ENCODE measurements at regions not wholly inside any gene's neighbourhood (a gene's known extent, or its start where the extent isn't known, plus 50 kb on each side); places are given as distances from the start of the nearest gene placed in this dataset.
A peak's percentile ranks its signal among the peaks of the same experiment; 100 is the strongest.

DNA sequence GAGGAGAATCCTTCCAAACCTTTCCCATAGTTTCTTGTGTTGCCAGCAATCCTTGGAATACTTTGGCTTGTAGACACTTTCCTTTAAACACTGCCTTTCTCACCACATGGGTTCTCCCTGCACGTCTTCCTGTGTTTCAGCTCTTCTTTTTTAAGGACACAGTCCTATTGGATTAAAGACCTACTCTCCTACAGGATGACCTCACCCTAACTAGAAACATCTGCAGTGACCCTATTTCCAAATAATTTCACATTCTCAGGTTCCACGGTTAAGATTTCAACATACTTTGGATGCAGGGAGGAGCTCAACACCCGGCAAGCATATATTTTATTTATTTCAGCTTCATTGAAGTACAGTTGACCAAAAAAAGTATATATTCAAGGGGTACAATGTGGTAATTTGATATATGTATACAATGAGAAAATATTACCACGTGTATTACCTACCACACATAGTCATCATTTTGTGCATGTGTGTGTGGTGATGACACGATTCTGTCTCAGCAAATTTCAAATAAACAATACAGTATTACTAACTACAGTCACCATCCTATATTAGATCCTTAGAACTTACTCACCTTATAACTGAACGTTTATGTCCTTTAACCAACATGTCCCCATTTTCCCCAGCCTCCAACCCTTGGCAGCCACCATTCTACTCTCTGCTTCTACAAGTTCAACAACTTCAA, 745.0 kb downstream of the CBLN2 start:
- peaks cover 1% of the 10 kb centered on the region for H3K4me1 Mint-ChIP-seq (ENCODE audit: low read depth)
- no peak overlapping the region for H3K27ac Mint-ChIP-seq
- peaks cover 1% of the 10 kb centered on the region for H3K36me3 Mint-ChIP-seq (ENCODE audit: insufficient read depth)
- no peak for TF ChIP-seq CTCF (IDR thresholded peaks at IDR 0.05; ENCODE audit: unreplicated experiment)
- no peak overlapping the region for H3K4me3 Mint-ChIP-seq (ENCODE audit: low read depth)
- H3K27me3 Mint-ChIP-seq, result no peaks in the 10 kb centered on the region
- DNase-seq (ENCODE audit: low spot score, unreplicated experiment), result no peak
- peaks cover 9% of the 10 kb centered on the region for H3K9me3 Mint-ChIP-seq (ENCODE audit: low read depth)

DNA sequence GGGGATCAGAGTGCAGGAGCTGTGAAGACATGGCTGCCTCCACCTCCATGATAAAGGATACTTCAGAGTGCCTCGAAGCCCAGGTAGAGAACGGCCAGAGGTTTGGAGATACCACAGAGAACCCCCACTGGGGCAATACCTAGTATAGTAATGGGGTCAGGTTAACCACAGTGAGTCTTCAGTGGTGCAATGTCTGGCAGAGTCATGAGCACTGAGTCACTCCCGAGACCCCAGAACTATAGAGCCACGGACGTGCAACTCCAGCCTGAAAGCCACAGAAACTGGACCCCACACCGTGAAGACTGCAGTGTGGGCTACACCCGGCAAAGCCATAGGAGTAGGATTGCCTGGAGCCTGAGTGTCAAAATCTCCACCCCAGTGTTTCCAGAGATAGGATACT, 746.6 kb downstream of the CBLN2 start:
- TF ChIP-seq CTCF (IDR thresholded peaks at IDR 0.05; ENCODE audit: unreplicated experiment), result no peak
- peaks cover 4% of the 10 kb centered on the region for H3K9me3 Mint-ChIP-seq (ENCODE audit: low read depth)
- no peak overlapping the region for H3K27ac Mint-ChIP-seq
- H3K27me3 Mint-ChIP-seq, result no peaks in the 10 kb centered on the region
- H3K36me3 Mint-ChIP-seq (ENCODE audit: insufficient read depth), result no peaks in the 10 kb centered on the region
- DNase-seq (ENCODE audit: low spot score, unreplicated experiment), result no peak
- no peak overlapping the region for H3K4me3 Mint-ChIP-seq (ENCODE audit: low read depth)
- peaks cover 1% of the 10 kb centered on the region for H3K4me1 Mint-ChIP-seq (ENCODE audit: low read depth)

- no peaks in the 10 kb centered on the region for H3K27me3 Mint-ChIP-seq
- peaks cover 7% of the 10 kb centered on the region for H3K9me3 Mint-ChIP-seq (ENCODE audit: low read depth)
- TF ChIP-seq CTCF (IDR thresholded peaks at IDR 0.05; ENCODE audit: unreplicated experiment), result peak; percentile 42
- peaks cover 4% of the 10 kb centered on the region for H3K4me1 Mint-ChIP-seq (ENCODE audit: low read depth)
- no peaks in the 10 kb centered on the region for H3K36me3 Mint-ChIP-seq (ENCODE audit: insufficient read depth)
- no peak overlapping the region for H3K27ac Mint-ChIP-seq
- no peak for DNase-seq (ENCODE audit: low spot score, unreplicated experiment)
- H3K4me3 Mint-ChIP-seq (ENCODE audit: low read depth), result no peak overlapping the region
These were observed 759.4 kb downstream of the CBLN2 start for GRCh38 chr18:71784777-71785176.

DNA sequence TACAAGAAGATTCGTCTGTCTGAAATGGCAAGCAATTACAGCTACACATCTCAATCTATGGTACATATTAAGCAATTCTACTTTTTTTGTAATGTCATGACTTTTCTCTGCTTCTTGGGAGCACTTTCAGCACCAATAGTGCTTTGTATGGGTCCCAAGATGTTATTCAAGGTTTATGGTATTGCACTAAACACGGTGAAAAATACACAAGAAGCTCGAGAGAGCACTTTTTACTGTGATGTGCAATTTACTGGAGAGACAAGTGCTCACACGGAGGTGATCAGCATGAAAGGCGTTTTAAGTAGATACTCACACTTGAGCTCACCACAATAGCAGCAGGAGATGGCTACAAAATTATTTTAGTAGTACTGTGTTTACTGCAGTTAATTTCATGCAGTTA, 783.6 kb downstream of the CBLN2 start:
- peaks cover 23% of the 10 kb centered on the region for H3K9me3 Mint-ChIP-seq (ENCODE audit: low read depth)
- H3K4me1 Mint-ChIP-seq (ENCODE audit: low read depth), result no peaks in the 10 kb centered on the region

GRCh38 chr18:71754246-71754645, 789.9 kb downstream of the CBLN2 start:
- no peak overlapping the region for H3K4me3 Mint-ChIP-seq (ENCODE audit: low read depth)
- H3K9me3 Mint-ChIP-seq (ENCODE audit: low read depth), result peaks cover 11% of the 10 kb centered on the region
- TF ChIP-seq CTCF (IDR thresholded peaks at IDR 0.05; ENCODE audit: unreplicated experiment), result no peak
- H3K27me3 Mint-ChIP-seq, result no peaks in the 10 kb centered on the region
- no peak for DNase-seq (ENCODE audit: low spot score, unreplicated experiment)
- no peak overlapping the region for H3K27ac Mint-ChIP-seq
- H3K4me1 Mint-ChIP-seq (ENCODE audit: low read depth), result no peaks in the 10 kb centered on the region
- no peaks in the 10 kb centered on the region for H3K36me3 Mint-ChIP-seq (ENCODE audit: insufficient read depth)

More for the DNA sequence above, 783.6 kb downstream of the CBLN2 start:
- DNase-seq (ENCODE audit: low spot score, unreplicated experiment), result no peak
- H3K27me3 Mint-ChIP-seq, result no peaks in the 10 kb centered on the region
- no peak overlapping the region for H3K4me3 Mint-ChIP-seq (ENCODE audit: low read depth)
- no peaks in the 10 kb centered on the region for H3K36me3 Mint-ChIP-seq (ENCODE audit: insufficient read depth)
- H3K27ac Mint-ChIP-seq, result no peak overlapping the region
- no peak for TF ChIP-seq CTCF (IDR thresholded peaks at IDR 0.05; ENCODE audit: unreplicated experiment)
